HCT116 (cell line): ENCODE measurements at regions not wholly inside any gene's neighbourhood (a gene's known extent, or its start where the extent isn't known, plus 50 kb on each side); places are given as distances from the start of the nearest gene placed in this dataset.

Experiments
- ATAC-seq: fragments of 200-7000 bp; cut with Tn5 transposase; 2 replicates; pipeline ENCODE4 v1.9.1; 2020; ENCODE audit warnings: mild to moderate bottlenecking, moderate library complexity
- BruUV-seq: library from RNA; stranded (reverse); fragments of 400-500 nt; replicated peaks from 2 replicates; lab custom pipeline; 2021; lab: Mats Ljungman, UMichigan
- CTCF ChIA-PET: fragments of 300-600 bp; sonication (Branson Sonifier 250); formaldehyde crosslinking; loops from one replicate; lab custom pipeline; 2021; ENCODE audit warnings: antibody characterized with exemption; lab: Charles Lee
- POLR2A ChIA-PET: fragments of 300-600, 350-600 bp; sonication (Branson Sonifier 250); formaldehyde crosslinking; loops from one replicate; lab custom pipeline; 2021; ENCODE audit warnings: antibody characterized with exemption; lab: Charles Lee
- RAD21 ChIA-PET, 2 experiments: fragments of 300-600 bp; sonication (Branson Sonifier 250); formaldehyde crosslinking; loops; one replicate each; lab custom pipeline; 2023; ENCODE audit warnings: low total read pairs in 2 of 2; ENCODE audit not compliant: uncharacterized antibody in 2 of 2, unreplicated experiment in 2 of 2, low non-redundant PET in 1 of 2; lab: Charles Lee
- DNase-seq: peaks from one replicate; pipeline ENCODE4 v3.0.0-alpha.2; 2010; ENCODE audit warnings: low read depth, low spot score
- H2AFZ ChIP-seq: fragments of 200-600 bp; shearing (Covaris generic), sonication (generic); 2 replicates; pipeline ENCODE4 v1.6.1; 2017; ENCODE audit warnings: low read depth, mixed run types, mixed read lengths, antibody characterized with exemption, low read length; ENCODE audit not compliant: poor library complexity, severe bottlenecking
- H3K27ac ChIP-seq: 2 replicates; pipeline ENCODE4 v1.5.1; 2012; ENCODE audit warnings: low read depth, low read length
- H3K27me3 ChIP-seq: fragments of 200-600 bp; sonication (generic); 2 replicates; pipeline ENCODE4 v1.6.1; 2016; ENCODE audit warnings: mixed run types, low read length, mixed read lengths; ENCODE audit not compliant: insufficient read depth
- H3K36me3 ChIP-seq, 2 experiments: fragments of 200-500 bp in 1 of 2; fragments of 200-600 bp in 1 of 2; sonication (Bioruptor generic) in 1 of 2; sonication (generic) in 1 of 2; 2 replicates each; pipeline versions ENCODE4 v1.5.1 to v1.6.1; 2014 to 2016; ENCODE audit warnings: low read length in 2 of 2, inconsistent platforms in 1 of 2, mixed read lengths in 1 of 2, mixed run types in 1 of 2; ENCODE audit not compliant: insufficient read depth in 2 of 2, control insufficient read depth in 1 of 2
- H3K4me1 ChIP-seq, 2 experiments: fragments of 200-600 bp in 1 of 2; sonication (generic) in 1 of 2; 2 replicates each; pipeline versions ENCODE4 v1.5.1 to v1.6.1; 2012 to 2017; ENCODE audit warnings: low read length in 2 of 2, inconsistent platforms in 1 of 2, mild to moderate bottlenecking in 1 of 2, mixed read lengths in 1 of 2, mixed run types in 1 of 2, moderate library complexity in 1 of 2; ENCODE audit not compliant: insufficient read depth in 2 of 2, control insufficient read depth in 1 of 2
- H3K4me2 ChIP-seq: fragments of 200-600 bp; sonication (generic); 2 replicates; pipeline ENCODE4 v1.6.1; 2017; ENCODE audit warnings: mixed run types, low read length, mixed read lengths
- H3K4me3 ChIP-seq, 2 experiments: fragments of 200-600 bp in 1 of 2; sonication (generic) in 1 of 2; replicated peaks in 1 of 2; 2 replicates each; pipeline ENCODE4 v1.5.1; 2011 to 2016; ENCODE audit warnings: low read length in 2 of 2, control low read depth in 1 of 2, low read depth in 1 of 2, mild to moderate bottlenecking in 1 of 2, mixed read lengths in 1 of 2, mixed run types in 1 of 2
- H3K79me2 ChIP-seq: fragments of 200-600 bp; sonication (generic); 2 replicates; pipeline ENCODE4 v1.6.1; 2017; ENCODE audit warnings: mild to moderate bottlenecking, mixed run types, low read length, moderate library complexity, mixed read lengths; ENCODE audit not compliant: insufficient read depth
- H3K9ac ChIP-seq: fragments of 200-600 bp; sonication (generic); 2 replicates; pipeline ENCODE4 v1.6.1; 2016; ENCODE audit warnings: low read length, mixed read lengths
- H3K9me2 ChIP-seq: fragments of 200-600 bp; sonication (generic), shearing (Covaris generic); 2 replicates; pipeline ENCODE4 v1.6.1; 2017; ENCODE audit warnings: mixed run types, mild to moderate bottlenecking, moderate library complexity; ENCODE audit not compliant: insufficient read depth
- H3K9me3 ChIP-seq, 2 experiments: fragments of 200-500 bp in 1 of 2; fragments of 200-600 bp in 1 of 2; sonication (Bioruptor generic) in 1 of 2; sonication (generic) in 1 of 2; 2 replicates each; pipeline ENCODE4 v1.6.1; 2014 to 2017; ENCODE audit warnings: low read length in 2 of 2, mixed read lengths in 2 of 2, inconsistent platforms in 1 of 2, low read depth in 1 of 2, mild to moderate bottlenecking in 1 of 2, mixed run types in 1 of 2, moderate library complexity in 1 of 2; ENCODE audit not compliant: control insufficient read depth in 1 of 2, insufficient read depth in 1 of 2
- H4K20me1 ChIP-seq: fragments of 200-600 bp; sonication (generic), shearing (Covaris generic); 2 replicates; pipeline ENCODE4 v1.6.1; 2017; ENCODE audit warnings: mixed run types, mild to moderate bottlenecking, moderate library complexity; ENCODE audit not compliant: insufficient read depth
- ATF3 ChIP-seq: IDR thresholded peaks from 2 replicates; pipeline ENCODE4 v1.6.1; 2012
- CBX3 ChIP-seq: IDR thresholded peaks from 2 replicates; pipeline ENCODE4 v1.6.1; 2012; ENCODE audit warnings: low read depth
- ELF1 ChIP-seq: IDR thresholded peaks from 2 replicates; pipeline ENCODE4 v1.6.1; 2012; ENCODE audit warnings: low read depth, borderline replicate concordance
- JUND ChIP-seq: IDR thresholded peaks from 2 replicates; pipeline ENCODE4 v1.6.1; 2012
- POLR2AphosphoS5 ChIP-seq: IDR thresholded peaks from 2 replicates; pipeline ENCODE4 v1.6.1; 2011; ENCODE audit warnings: mild to moderate bottlenecking, low read depth, low read length, moderate library complexity
- RAD21 ChIP-seq: IDR thresholded peaks from 2 replicates; pipeline ENCODE4 v1.6.1; 2012; ENCODE audit warnings: low read depth, mild to moderate bottlenecking
- REST ChIP-seq: IDR thresholded peaks from 2 replicates; pipeline ENCODE4 v1.6.1; 2012; ENCODE audit warnings: low read depth
- SIN3A ChIP-seq: IDR thresholded peaks from 2 replicates; pipeline ENCODE4 v1.6.1; 2012; ENCODE audit warnings: low read depth
- SRF ChIP-seq: IDR thresholded peaks from 2 replicates; pipeline ENCODE4 v1.6.1; 2012; ENCODE audit warnings: low read depth
- YY1 ChIP-seq: IDR thresholded peaks from 2 replicates; pipeline ENCODE4 v1.6.1; 2011; ENCODE audit warnings: low read length, low read depth, moderate library complexity, mild to moderate bottlenecking; ENCODE audit not compliant: insufficient replicate concordance; ENCODE audit errors: extremely low read depth
- ZBTB33 ChIP-seq: IDR thresholded peaks from 2 replicates; pipeline ENCODE4 v1.6.1; 2011; ENCODE audit warnings: mild to moderate bottlenecking, low read length, moderate library complexity; ENCODE audit not compliant: insufficient replicate concordance; ENCODE audit errors: extremely low read depth
- ZNF274 ChIP-seq: fragments of 200-500 bp; sonication (Bioruptor generic); IDR thresholded peaks from 2 replicates; pipeline ENCODE4 v1.6.1; 2014; ENCODE audit warnings: mild to moderate bottlenecking, low read depth, low read length, inconsistent platforms
- intact Hi-C: fragments of 100-400 bp; cut with micrococcal nuclease; formaldehyde crosslinking; loops from 2 replicates; pipeline ENCODE4 v1.10.0; 2022
- TF ChIP-seq, protein P1 (sequence below), 3 experiments: fragments of 200-600 bp in 1 of 3; sonication (generic) in 1 of 3; IDR thresholded peaks in 2 of 3; conservative IDR thresholded peaks in 1 of 3; 2 replicates each; pipeline ENCODE4 v1.5.1; 2012 to 2017; ENCODE audit warnings: low read depth in 2 of 3, low read length in 2 of 3, antibody characterized with exemption in 1 of 3, borderline replicate concordance in 1 of 3, control low read depth in 1 of 3, mild to moderate bottlenecking in 1 of 3, mixed read lengths in 1 of 3, mixed run types in 1 of 3, moderate library complexity in 1 of 3; ENCODE audit not compliant: insufficient read depth in 1 of 3

DNA sequence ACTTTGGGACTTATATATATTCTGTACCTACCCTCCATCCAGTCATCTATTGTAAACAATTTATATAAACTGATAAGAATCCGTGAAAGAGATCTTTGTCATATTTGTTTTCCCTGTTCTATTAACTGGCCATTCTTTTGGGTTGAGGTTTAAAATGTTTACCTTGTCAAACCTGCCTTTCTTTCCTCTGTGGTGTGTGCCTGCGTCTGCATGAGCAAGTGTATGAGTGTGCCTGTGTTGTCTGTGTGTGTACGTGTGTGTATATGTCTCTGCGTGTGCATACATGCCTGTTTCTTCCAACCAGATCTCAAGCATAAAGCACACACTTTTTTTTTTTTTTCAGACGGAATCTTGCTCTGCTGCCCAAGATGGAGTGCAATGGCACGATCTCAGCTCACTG lies 201.5 kb downstream of the C16orf95 start:
- TF ChIP-seq RAD21 = no peak
- Histone ChIP-seq H3K79me2 (no peaks in the 10 kb centered on the region), H3K27me3 (peaks cover 3% of the 10 kb centered on the region; the same call in 1 of the 2 replicates), H3K4me2 (no peak overlapping the region), H3K36me3 (no peaks in the 10 kb centered on the region), H4K20me1 (no peaks in the 10 kb centered on the region), H3K9me3 (no peaks in the 10 kb centered on the region), H3K27ac (no peak overlapping the region), H3K4me3 (no peak overlapping the region), H3K9ac (no peak overlapping the region), H3K9me2 (no peaks in the 10 kb centered on the region), H2AFZ (no peak overlapping the region), H3K4me1 (no peaks in the 10 kb centered on the region)
- ATAC-seq (no peak), DNase-seq (no peak)
- POLR2A ChIA-PET = no interaction called here
- CTCF ChIA-PET = no interaction called here
- RAD21 ChIA-PET = no interaction called here
- intact Hi-C loops = no loop called here
- no TSS peak for BruUV-seq

- RAD21 ChIA-PET = no interaction called here
- Histone ChIP-seq H3K4me1 (no peaks in the 10 kb centered on the region), H2AFZ (no peak overlapping the region), H3K4me2 (no peak overlapping the region), H3K4me3 (no peak overlapping the region), H3K79me2 (no peaks in the 10 kb centered on the region), H4K20me1 (no peaks in the 10 kb centered on the region), H3K36me3 (no peaks in the 10 kb centered on the region), H3K9ac (no peak overlapping the region), H3K9me3 (no peaks in the 10 kb centered on the region), H3K27me3 (peaks cover 3% of the 10 kb centered on the region; the same call in 1 of the 2 replicates), H3K9me2 (no peaks in the 10 kb centered on the region), H3K27ac (no peak overlapping the region)
- CTCF ChIA-PET = no interaction called here
- ATAC-seq (no peak), DNase-seq (no peak)
- intact Hi-C loops = no loop called here
- POLR2A ChIA-PET = no interaction called here
- no TSS peak for BruUV-seq
- no peak for TF ChIP-seq ZBTB33
- no peak for TF ChIP-seq REST
- no peak for TF ChIP-seq CBX3
- no peak for TF ChIP-seq ELF1
- TF ChIP-seq POLR2AphosphoS5 = no peak
- TF ChIP-seq SRF = no peak
- no peak for TF ChIP-seq JUND
- TF ChIP-seq SIN3A = no peak
- TF ChIP-seq ZNF274 = no peak
- no peak for TF ChIP-seq YY1
- TF ChIP-seq ATF3 = no peak
- TF ChIP-seq RAD21 = no peak
- TF ChIP-seq, protein P1, sequence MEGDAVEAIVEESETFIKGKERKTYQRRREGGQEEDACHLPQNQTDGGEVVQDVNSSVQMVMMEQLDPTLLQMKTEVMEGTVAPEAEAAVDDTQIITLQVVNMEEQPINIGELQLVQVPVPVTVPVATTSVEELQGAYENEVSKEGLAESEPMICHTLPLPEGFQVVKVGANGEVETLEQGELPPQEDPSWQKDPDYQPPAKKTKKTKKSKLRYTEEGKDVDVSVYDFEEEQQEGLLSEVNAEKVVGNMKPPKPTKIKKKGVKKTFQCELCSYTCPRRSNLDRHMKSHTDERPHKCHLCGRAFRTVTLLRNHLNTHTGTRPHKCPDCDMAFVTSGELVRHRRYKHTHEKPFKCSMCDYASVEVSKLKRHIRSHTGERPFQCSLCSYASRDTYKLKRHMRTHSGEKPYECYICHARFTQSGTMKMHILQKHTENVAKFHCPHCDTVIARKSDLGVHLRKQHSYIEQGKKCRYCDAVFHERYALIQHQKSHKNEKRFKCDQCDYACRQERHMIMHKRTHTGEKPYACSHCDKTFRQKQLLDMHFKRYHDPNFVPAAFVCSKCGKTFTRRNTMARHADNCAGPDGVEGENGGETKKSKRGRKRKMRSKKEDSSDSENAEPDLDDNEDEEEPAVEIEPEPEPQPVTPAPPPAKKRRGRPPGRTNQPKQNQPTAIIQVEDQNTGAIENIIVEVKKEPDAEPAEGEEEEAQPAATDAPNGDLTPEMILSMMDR (IDR thresholded peaks at IDR 0.05 in 2 of 3, conservative IDR thresholded peaks at IDR 0.05 in 1 of 3; ENCODE audit: borderline replicate concordance in 1 of 3, insufficient read depth in 1 of 3, low read depth in 2 of 3, low read length in 2 of 3) = no peak
Measured at GRCh38 chr16:87117936-87118335, 199.3 kb downstream of the C16orf95 start.
